Activated CD8-positive, alpha-beta memory T cell treated with anti-CD3 and anti-CD28 coated beads for 48 hours (primary cell): ENCODE measurements at regions not wholly inside any gene's neighbourhood (a gene's known extent, or its start where the extent isn't known, plus 50 kb on each side); places are given as distances from the start of the nearest gene placed in this dataset.
"Not testable (repeated sequence)": the region's sequence is repeated elsewhere in the genome, so short reads cannot be mapped to it uniquely, and the experiment has no call there.

ENCODE experiments used
- DNase-seq, 3 experiments: peaks; one replicate each; pipeline ENCODE4 v3.0.0-alpha.2; 2020; ENCODE audit warnings: low read depth in 2 of 3, low spot score in 2 of 3

GRCh38 chr3:140752499-140752898 lies 74.6 kb downstream of the TRIM42 start:
- no peak for DNase-seq

GRCh38 chr3:140753865-140754754 lies 76.2 kb downstream of the TRIM42 start:
- DNase-seq, result no peak

GRCh38 chr3:140754936-140755335 lies 77.1 kb downstream of the TRIM42 start:
- DNase-seq, result no peak

GRCh38 chr3:140756240-140757016 lies 78.6 kb downstream of the TRIM42 start:
- no peak for DNase-seq

- no peak for DNase-seq
Measured at GRCh38 chr3:140758791-140759444, 81.1 kb downstream of the TRIM42 start.

GRCh38 chr3:140760324-140761075 lies 82.6 kb downstream of the TRIM42 start:
- DNase-seq, result no peak

- no peak for DNase-seq
Measured at GRCh38 chr3:140761076-140761639, 83.3 kb downstream of the TRIM42 start.

- no peak for DNase-seq
Measured at GRCh38 chr3:140762746-140763145, 84.9 kb downstream of the TRIM42 start.

- no peak for DNase-seq
Measured at GRCh38 chr3:140763532-140763931, 85.7 kb downstream of the TRIM42 start.

- DNase-seq, result no peak
Measured at GRCh38 chr3:140765246-140765645, 87.4 kb downstream of the TRIM42 start.

- DNase-seq, result no peak
Measured at GRCh38 chr3:140766465-140766864, 88.6 kb downstream of the TRIM42 start.

- DNase-seq, result no peak
Measured at GRCh38 chr3:140767566-140767965, 89.7 kb downstream of the TRIM42 start.

- DNase-seq, result no peak
Measured at GRCh38 chr3:140768941-140769340, 91.1 kb downstream of the TRIM42 start.

GRCh38 chr3:140769951-140770350 lies 92.1 kb downstream of the TRIM42 start:
- DNase-seq, result no peak

- DNase-seq, result no peak
Measured at GRCh38 chr3:140770977-140771667, 93.3 kb downstream of the TRIM42 start.

GRCh38 chr3:140777631-140778233 lies 99.9 kb downstream of the TRIM42 start:
- DNase-seq, result no peak

- no peak for DNase-seq
Measured at GRCh38 chr3:140791368-140791767, 113.5 kb downstream of the TRIM42 start.

- DNase-seq, result no peak
Measured at GRCh38 chr3:140794507-140794906, 116.6 kb downstream of the TRIM42 start.

- not testable (repeated sequence) for DNase-seq
Measured at GRCh38 chr3:140802898-140803297, 125.0 kb downstream of the TRIM42 start.

GRCh38 chr3:140809316-140809715 lies 131.5 kb downstream of the TRIM42 start:
- no peak for DNase-seq
